Pancreas (tissue), 10 donors: ENCODE measurements at regions not wholly inside any gene's neighbourhood (a gene's known extent, or its start where the extent isn't known, plus 50 kb on each side); places are given as distances from the start of the nearest gene placed in this dataset.

ENCODE experiments used
- ATAC-seq, 4 donors: fragments of 200-7000 bp; cut with Tn5 transposase; one replicate each; pipeline versions ENCODE4 v1.8.0 to v1.9.1; 2020; ENCODE audit warnings: mild to moderate bottlenecking in 4 of 4, moderate library complexity in 4 of 4
- DNase-seq, 6 donors: peaks; one replicate each; pipeline ENCODE4 v3.0.0-alpha.2; 2020
- FAIRE-seq: peaks from 2 replicates; lab custom pipeline; 2012; peaks lifted over from hg19 to GRCh38; lab: Jason Lieb, UNC
- H3K27ac ChIP-seq, 4 donors: fragments of 200-600 bp; sonication (generic); 1 replicate in 3 of 4; 2 replicates in 1 of 4; pipeline versions ENCODE4 v1.5.0 to v1.8.0; 2020
- H3K27me3 ChIP-seq, 4 donors: fragments of 200-600 bp; one replicate each; pipeline ENCODE4 v1.8.0; 2021
- H3K36me3 ChIP-seq, 3 donors: fragments of 200-600 bp; sonication (generic) in 1 of 3; one replicate each; pipeline versions ENCODE4 v1.5.0 to v1.8.0; 2020 to 2021
- H3K4me1 ChIP-seq, 3 donors: fragments of 200-600 bp; one replicate each; pipeline ENCODE4 v1.8.0; 2021
- H3K4me3 ChIP-seq, 4 donors: fragments of 200-600 bp; sonication (generic) in 2 of 4; one replicate each; pipeline versions ENCODE4 v1.5.0 to v1.8.0; 2020 to 2021
- H3K9me3 ChIP-seq, 4 donors: fragments of 200-600 bp; one replicate each; pipeline ENCODE4 v1.8.0; 2021
- WGBS, 2 donors: extraction: QIAGEN DNeasy Blood & Tissue Kit; methylation state at CpG; one replicate each; pipeline ENCODE4 v1.1.7; 2013; 5-methylcytosine and 5-hydroxymethylcytosine counted together
- intact Hi-C, 3 donors: fragments of 100-400 bp; cut with DNase I; formaldehyde crosslinking; loops; one replicate each; pipeline versions ENCODE4 v1.11.1 to v1.14.2; 2022
- TF ChIP-seq, protein P1 (sequence below), 4 donors: fragments of 200-600 bp; sonication (generic) in 3 of 4; IDR thresholded peaks; one replicate each; pipeline versions ENCODE4 v1.5.0 to v1.8.0; 2021; ENCODE audit warnings: antibody characterized with exemption in 4 of 4
- donor health status: healthy with polysubstance abuse.
- donor health status: DM: no; HTN: no; CAD: no; lungs with moderate emphysema.
- donor health status: DM: no; HTN: no; CAD: no.
- donor health status: control.
- donor health status: control.
- donor health status: Bipolar disorder and iron deficiency.
- donor health status: DM: yes; HTN: yes; CAD: no.
- donor health status: DM: no; HTN: no; CAD: no.
- donor health status: DM: no; HTN: no; CAD: no.
- donor health status: DM: yes; HTN: yes; CAD: no.

DNA sequence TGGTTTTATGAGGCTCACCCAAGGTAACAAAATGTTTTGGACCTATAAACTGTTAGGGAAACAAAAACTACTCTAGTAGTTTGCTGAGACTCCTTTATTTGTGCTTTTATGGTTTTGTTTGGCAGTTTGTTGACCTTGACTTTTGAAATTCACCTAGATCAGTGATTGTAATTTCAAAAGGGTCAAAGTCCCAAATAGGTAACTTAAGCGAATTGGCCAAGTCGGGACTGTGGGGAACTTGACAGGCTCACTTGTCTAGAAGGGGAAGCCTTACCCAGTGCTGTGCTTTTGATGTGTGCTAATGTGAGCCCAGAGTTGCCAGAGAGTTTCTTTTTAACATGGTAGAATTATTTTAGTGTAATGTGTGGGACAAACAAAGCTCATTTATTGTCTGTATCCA, 87.2 kb upstream of the SGCD start:
- DNase-seq (no peak), FAIRE-seq (no peak), ATAC-seq (no peak)
- Histone ChIP-seq H3K4me3 (no peak overlapping the region), H3K27ac (no peak overlapping the region), H3K9me3 (no peaks in the 10 kb centered on the region), H3K36me3 (no peaks in the 10 kb centered on the region), H3K27me3 (no peaks in the 10 kb centered on the region), H3K4me1 (no peaks in the 10 kb centered on the region)
- 13 to 15% methylated on average over 2 of the region's 2 CpGs for WGBS, 2 donors
- TF ChIP-seq, protein P1, sequence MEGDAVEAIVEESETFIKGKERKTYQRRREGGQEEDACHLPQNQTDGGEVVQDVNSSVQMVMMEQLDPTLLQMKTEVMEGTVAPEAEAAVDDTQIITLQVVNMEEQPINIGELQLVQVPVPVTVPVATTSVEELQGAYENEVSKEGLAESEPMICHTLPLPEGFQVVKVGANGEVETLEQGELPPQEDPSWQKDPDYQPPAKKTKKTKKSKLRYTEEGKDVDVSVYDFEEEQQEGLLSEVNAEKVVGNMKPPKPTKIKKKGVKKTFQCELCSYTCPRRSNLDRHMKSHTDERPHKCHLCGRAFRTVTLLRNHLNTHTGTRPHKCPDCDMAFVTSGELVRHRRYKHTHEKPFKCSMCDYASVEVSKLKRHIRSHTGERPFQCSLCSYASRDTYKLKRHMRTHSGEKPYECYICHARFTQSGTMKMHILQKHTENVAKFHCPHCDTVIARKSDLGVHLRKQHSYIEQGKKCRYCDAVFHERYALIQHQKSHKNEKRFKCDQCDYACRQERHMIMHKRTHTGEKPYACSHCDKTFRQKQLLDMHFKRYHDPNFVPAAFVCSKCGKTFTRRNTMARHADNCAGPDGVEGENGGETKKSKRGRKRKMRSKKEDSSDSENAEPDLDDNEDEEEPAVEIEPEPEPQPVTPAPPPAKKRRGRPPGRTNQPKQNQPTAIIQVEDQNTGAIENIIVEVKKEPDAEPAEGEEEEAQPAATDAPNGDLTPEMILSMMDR (IDR thresholded peaks at IDR 0.05), result no peak
- intact Hi-C loops, result no loop called here

DNA sequence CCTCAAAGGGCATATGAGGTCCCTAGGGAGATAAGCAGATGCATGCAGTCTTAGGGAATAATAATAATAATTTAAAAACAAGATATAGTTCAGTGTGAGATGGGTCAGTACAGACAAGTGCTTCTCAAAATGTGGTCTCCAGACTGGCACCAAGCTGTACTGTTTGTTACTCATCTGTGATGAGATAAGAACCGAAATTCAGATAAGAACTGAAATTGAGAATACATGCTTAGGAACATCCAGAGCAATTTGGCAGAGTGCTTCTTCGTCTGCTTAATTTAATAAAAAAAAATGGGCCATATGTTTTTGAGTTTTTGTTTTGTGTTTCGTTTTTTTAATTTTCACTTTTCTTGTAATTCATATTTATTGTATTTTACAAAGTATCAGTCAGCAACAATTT, 86.5 kb upstream of the SGCD start:
- H3K4me3 ChIP-seq, result no peak overlapping the region
- FAIRE-seq, result no peak
- 40 to 54% methylated on average over 3 of the region's 3 CpGs for WGBS, 2 donors
- TF ChIP-seq, protein P1 (IDR thresholded peaks at IDR 0.05), result no peak
- no peak overlapping the region for H3K27ac ChIP-seq
- H3K9me3 ChIP-seq, result no peaks in the 10 kb centered on the region
- H3K36me3 ChIP-seq, result no peaks in the 10 kb centered on the region
- no peaks in the 10 kb centered on the region for H3K27me3 ChIP-seq
- H3K4me1 ChIP-seq, result no peaks in the 10 kb centered on the region
- DNase-seq, result no peak
- ATAC-seq, result no peak
- intact Hi-C loops, result no loop called here

DNA sequence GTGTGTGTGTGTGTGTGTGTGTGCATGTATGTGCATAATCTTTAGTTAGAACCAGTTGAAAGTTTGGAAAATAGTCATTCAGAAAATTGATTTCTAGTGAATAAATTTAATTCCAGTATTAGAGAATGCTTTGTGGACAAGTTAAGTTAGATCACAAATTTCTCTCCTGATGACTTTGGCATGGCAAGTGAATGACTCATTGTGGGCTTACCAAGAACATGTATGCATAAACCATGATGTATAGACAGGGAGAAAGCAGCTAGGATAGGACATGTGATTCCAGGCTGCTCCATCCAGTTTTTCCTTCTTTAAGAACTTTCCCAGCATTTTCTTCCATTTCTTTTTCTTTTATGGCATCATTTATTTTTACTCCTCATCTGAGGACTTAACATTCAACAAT, 85.7 kb upstream of the SGCD start:
- ATAC-seq (no peak), FAIRE-seq (no peak), DNase-seq (no peak)
- Histone ChIP-seq H3K4me1 (no peaks in the 10 kb centered on the region), H3K4me3 (no peak overlapping the region), H3K27ac (no peak overlapping the region), H3K9me3 (no peaks in the 10 kb centered on the region), H3K36me3 (no peaks in the 10 kb centered on the region), H3K27me3 (no peaks in the 10 kb centered on the region)
- TF ChIP-seq, protein P1 (IDR thresholded peaks at IDR 0.05), result no peak
- intact Hi-C loops, result no loop called here

DNA sequence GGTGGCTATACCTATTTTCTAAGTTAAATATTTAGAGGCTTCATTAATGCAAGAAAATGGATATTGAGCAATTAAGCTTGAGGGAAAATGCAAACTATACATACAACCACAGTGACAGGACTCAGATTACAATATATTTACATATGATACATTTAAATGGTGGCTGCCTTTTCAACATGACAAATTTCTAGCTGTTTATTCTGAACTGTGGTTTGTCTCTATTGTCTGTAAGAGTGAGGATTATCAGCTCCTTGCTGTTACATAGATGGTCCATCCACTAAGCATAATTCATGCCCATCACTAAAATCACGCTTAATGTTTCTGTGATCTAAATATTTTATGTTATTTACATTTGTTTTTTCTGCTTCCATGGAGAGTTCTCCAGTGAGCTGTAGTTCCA, 81.1 kb upstream of the SGCD start:
- Histone ChIP-seq H3K27me3 (no peaks in the 10 kb centered on the region), H3K9me3 (no peaks in the 10 kb centered on the region), H3K4me1 (no peaks in the 10 kb centered on the region), H3K27ac (no peak overlapping the region), H3K4me3 (no peak overlapping the region), H3K36me3 (no peaks in the 10 kb centered on the region)
- intact Hi-C loops, result no loop called here
- DNase-seq (no peak), FAIRE-seq (no peak), ATAC-seq (no peak)
- WGBS, 2 donors, result 79 to 88% methylated on average over 1 of the region's 1 CpG
- TF ChIP-seq, protein P1 (IDR thresholded peaks at IDR 0.05), result no peak

DNA sequence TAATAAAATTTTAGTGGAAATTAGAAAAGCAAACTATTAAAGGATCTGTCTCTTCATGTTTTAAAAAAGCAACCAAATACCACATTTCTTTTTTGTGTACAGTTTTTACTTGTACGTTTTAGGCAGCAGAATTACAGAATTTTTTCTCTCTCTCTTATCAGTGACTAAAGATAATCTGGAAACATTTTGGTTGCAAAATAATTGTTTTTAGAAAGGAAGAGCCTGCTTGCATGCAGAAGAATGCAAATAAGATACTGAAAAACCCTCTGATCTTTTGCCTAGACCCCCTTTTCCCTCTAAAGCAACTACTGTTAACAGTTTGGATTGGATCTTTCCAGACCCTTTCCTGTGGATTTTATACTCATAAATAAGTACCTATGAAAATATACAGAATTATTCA, 75.9 kb upstream of the SGCD start:
- Histone ChIP-seq H3K4me3 (no peak overlapping the region), H3K4me1 (no peaks in the 10 kb centered on the region), H3K36me3 (no peaks in the 10 kb centered on the region), H3K27ac (no peak overlapping the region), H3K9me3 (no peaks in the 10 kb centered on the region), H3K27me3 (no peaks in the 10 kb centered on the region)
- WGBS, 2 donors, result 22 to 35% methylated on average over 1 of the region's 1 CpG
- DNase-seq, result no peak
- FAIRE-seq, result no peak
- intact Hi-C loops, result no loop called here
- TF ChIP-seq, protein P1 (IDR thresholded peaks at IDR 0.05), result no peak
- ATAC-seq, result no peak
